ENCODE measurements at regions not wholly inside any gene's neighbourhood (a gene's known extent, or its start where the extent isn't known, plus 50 kb on each side); places are given as distances from the start of the nearest gene placed in this dataset.

GRCh38 chr22:49594078-49594477 is 233.6 kb downstream of the BRD1 start:
- Histone ChIP-seq H3K27ac (ENCODE audit: low read length in 2 of 2) (no peak overlapping the region), H3K9me3 (ENCODE audit: control extremely low read depth in 1 of 3, control insufficient read depth in 2 of 3, insufficient read depth in 1 of 3, low read length in 2 of 3) (no peaks in the 10 kb centered on the region), H3K9ac (ENCODE audit: low read length) (no peak overlapping the region), H3K36me3 (replicated peaks in 1 of 2; ENCODE audit: control extremely low read depth in 1 of 2, control insufficient read depth in 1 of 2, extremely low read depth in 1 of 2, insufficient read depth in 2 of 2, low read length in 1 of 2) (peaks cover 3 to 5% of the 10 kb centered on the region in 2 experiments), H4K20me1 (ENCODE audit: control insufficient read depth, insufficient read depth, low read length, poor library complexity, severe bottlenecking) (peaks cover 61% of the 10 kb centered on the region), H2AFZ (ENCODE audit: insufficient read depth, low read depth, low read length, poor library complexity, severe bottlenecking) (no peak overlapping the region), H3K4me2 (replicated peaks; ENCODE audit: low read depth, low read length, poor library complexity, severe bottlenecking) (no peak overlapping the region), H3K4me1 (ENCODE audit: control insufficient read depth in 2 of 2, insufficient read depth in 2 of 2, low read length in 2 of 2) (no peaks in the 10 kb centered on the region), H3K27me3 (replicated peaks in 1 of 4; ENCODE audit: control extremely low read depth in 1 of 4, control insufficient read depth in 3 of 4, insufficient read depth in 4 of 4, low read length in 3 of 4) (no peaks in the 10 kb centered on the region), H3K4me3 (ENCODE audit: control extremely low read depth in 1 of 5, extremely low read depth in 1 of 5, insufficient read depth in 1 of 5, low read depth in 2 of 5, low read length in 4 of 5) (no peak overlapping the region), H3K79me2 (ENCODE audit: control insufficient read depth, insufficient read depth, low read length) (peaks cover 76% of the 10 kb centered on the region)
- ATAC-seq (ENCODE audit: low read depth), result no peak
- ChIA-PET CTCF (no interaction called here), POLR2A (no interaction called here)
- no peak overlapping the region for H3K4me3 Mint-ChIP-seq
- H3K9me3 Mint-ChIP-seq (ENCODE audit: insufficient read depth), result no peaks in the 10 kb centered on the region
- TF ChIP-seq EZH2 (IDR thresholded peaks at IDR 0.05; ENCODE audit: borderline replicate concordance, insufficient read depth, low read depth, low read length, poor library complexity, severe bottlenecking), result no peak
- TF ChIP-seq, protein P1, sequence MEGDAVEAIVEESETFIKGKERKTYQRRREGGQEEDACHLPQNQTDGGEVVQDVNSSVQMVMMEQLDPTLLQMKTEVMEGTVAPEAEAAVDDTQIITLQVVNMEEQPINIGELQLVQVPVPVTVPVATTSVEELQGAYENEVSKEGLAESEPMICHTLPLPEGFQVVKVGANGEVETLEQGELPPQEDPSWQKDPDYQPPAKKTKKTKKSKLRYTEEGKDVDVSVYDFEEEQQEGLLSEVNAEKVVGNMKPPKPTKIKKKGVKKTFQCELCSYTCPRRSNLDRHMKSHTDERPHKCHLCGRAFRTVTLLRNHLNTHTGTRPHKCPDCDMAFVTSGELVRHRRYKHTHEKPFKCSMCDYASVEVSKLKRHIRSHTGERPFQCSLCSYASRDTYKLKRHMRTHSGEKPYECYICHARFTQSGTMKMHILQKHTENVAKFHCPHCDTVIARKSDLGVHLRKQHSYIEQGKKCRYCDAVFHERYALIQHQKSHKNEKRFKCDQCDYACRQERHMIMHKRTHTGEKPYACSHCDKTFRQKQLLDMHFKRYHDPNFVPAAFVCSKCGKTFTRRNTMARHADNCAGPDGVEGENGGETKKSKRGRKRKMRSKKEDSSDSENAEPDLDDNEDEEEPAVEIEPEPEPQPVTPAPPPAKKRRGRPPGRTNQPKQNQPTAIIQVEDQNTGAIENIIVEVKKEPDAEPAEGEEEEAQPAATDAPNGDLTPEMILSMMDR (IDR thresholded peaks at IDR 0.05), result no peak
- H3K4me1 Mint-ChIP-seq, result no peaks in the 10 kb centered on the region
- no peak for DNase-seq
- WGBS (ENCODE audit: insufficient coverage), result 88% methylated on average over 6 of the region's 6 CpGs
- intact Hi-C loops (cut with micrococcal nuclease), result no loop called here
- H3K27ac Mint-ChIP-seq, result no peak overlapping the region
- no peaks in the 10 kb centered on the region for H3K27me3 Mint-ChIP-seq

DNA sequence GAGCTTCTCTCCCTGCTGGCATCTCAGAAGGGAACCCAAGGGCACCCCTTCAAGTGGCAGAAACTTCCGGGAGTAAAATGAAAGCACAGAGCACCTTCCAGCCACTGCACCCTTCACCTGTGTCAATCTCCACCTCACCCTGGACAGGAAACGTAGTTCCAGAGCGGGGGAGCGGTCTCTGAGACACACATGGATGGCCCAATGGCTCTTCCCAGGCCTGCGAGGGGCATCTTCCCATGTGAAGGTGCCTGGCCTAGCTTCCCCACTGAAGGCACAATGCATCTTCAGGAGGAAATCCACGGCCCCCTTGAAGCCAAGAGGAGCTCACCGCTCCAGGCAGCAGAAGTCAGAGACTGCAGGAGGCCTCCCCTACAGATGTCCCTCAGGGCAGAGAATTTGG is 234.2 kb downstream of the BRD1 start:
- H3K4me3 Mint-ChIP-seq, result no peak overlapping the region
- ChIA-PET CTCF (no interaction called here), POLR2A (no interaction called here)
- Histone ChIP-seq H3K4me1 (ENCODE audit: control insufficient read depth in 2 of 2, insufficient read depth in 2 of 2, low read length in 2 of 2) (no peaks in the 10 kb centered on the region), H3K9ac (ENCODE audit: low read length) (no peak overlapping the region), H3K4me2 (replicated peaks; ENCODE audit: low read depth, low read length, poor library complexity, severe bottlenecking) (no peak overlapping the region), H4K20me1 (ENCODE audit: control insufficient read depth, insufficient read depth, low read length, poor library complexity, severe bottlenecking) (peaks cover 61% of the 10 kb centered on the region), H3K27ac (ENCODE audit: low read length in 2 of 2) (no peak overlapping the region), H2AFZ (ENCODE audit: insufficient read depth, low read depth, low read length, poor library complexity, severe bottlenecking) (no peak overlapping the region), H3K36me3 (replicated peaks in 1 of 2; ENCODE audit: control extremely low read depth in 1 of 2, control insufficient read depth in 1 of 2, extremely low read depth in 1 of 2, insufficient read depth in 2 of 2, low read length in 1 of 2) (peaks cover 3 to 5% of the 10 kb centered on the region in 2 experiments), H3K9me3 (ENCODE audit: control extremely low read depth in 1 of 3, control insufficient read depth in 2 of 3, insufficient read depth in 1 of 3, low read length in 2 of 3) (no peaks in the 10 kb centered on the region), H3K79me2 (ENCODE audit: control insufficient read depth, insufficient read depth, low read length) (peaks cover 76% of the 10 kb centered on the region), H3K27me3 (replicated peaks in 1 of 4; ENCODE audit: control extremely low read depth in 1 of 4, control insufficient read depth in 3 of 4, insufficient read depth in 4 of 4, low read length in 3 of 4) (no peaks in the 10 kb centered on the region), H3K4me3 (ENCODE audit: control extremely low read depth in 1 of 5, extremely low read depth in 1 of 5, insufficient read depth in 1 of 5, low read depth in 2 of 5, low read length in 4 of 5) (no peak overlapping the region)
- no peaks in the 10 kb centered on the region for H3K9me3 Mint-ChIP-seq (ENCODE audit: insufficient read depth)
- no peak for TF ChIP-seq EZH2 (IDR thresholded peaks at IDR 0.05; ENCODE audit: borderline replicate concordance, insufficient read depth, low read depth, low read length, poor library complexity, severe bottlenecking)
- TF ChIP-seq, protein P1 (IDR thresholded peaks at IDR 0.05), result no peak
- H3K27me3 Mint-ChIP-seq, result no peaks in the 10 kb centered on the region
- no peak for ATAC-seq (ENCODE audit: low read depth)
- 95% methylated on average over 7 of the region's 7 CpGs for WGBS (ENCODE audit: insufficient coverage)
- DNase-seq, result no peak
- H3K27ac Mint-ChIP-seq, result no peak overlapping the region
- intact Hi-C loops (cut with micrococcal nuclease), result no loop called here
- H3K4me1 Mint-ChIP-seq, result no peaks in the 10 kb centered on the region
